Endodermal cell (in vitro differentiated cells): ENCODE measurements at regions not wholly inside any gene's neighbourhood (a gene's known extent, or its start where the extent isn't known, plus 50 kb on each side); places are given as distances from the start of the nearest gene placed in this dataset.

Experiments used
- DNase-seq: peaks from one replicate; pipeline ENCODE4 v3.0.0-alpha.2; 2017
- H3K27ac ChIP-seq: 2 replicates; pipeline ENCODE4 v1.5.1; 2013; ENCODE audit warnings: mild to moderate bottlenecking, low read depth, low read length, moderate library complexity
- H3K27me3 ChIP-seq: 2 replicates; pipeline ENCODE4 v1.6.1; 2013; ENCODE audit warnings: mild to moderate bottlenecking, low read length, moderate library complexity; ENCODE audit not compliant: insufficient read depth, control insufficient read depth, poor library complexity, severe bottlenecking
- H3K36me3 ChIP-seq: 2 replicates; pipeline ENCODE4 v1.7.0; 2013; ENCODE audit warnings: mild to moderate bottlenecking, low read length, moderate library complexity; ENCODE audit not compliant: control insufficient read depth, insufficient read depth
- H3K4me1 ChIP-seq: one replicate; pipeline ENCODE4 v1.7.0; 2013; ENCODE audit warnings: low read length; ENCODE audit not compliant: control insufficient read depth, insufficient read depth
- H3K4me3 ChIP-seq: 2 replicates; pipeline ENCODE4 v1.5.1; 2013; ENCODE audit warnings: mild to moderate bottlenecking, low read length, moderate library complexity
- H3K9ac ChIP-seq: 2 replicates; pipeline ENCODE4 v1.6.1; 2013; ENCODE audit warnings: mild to moderate bottlenecking, low read length, moderate library complexity; ENCODE audit not compliant: poor library complexity, severe bottlenecking; ENCODE audit errors: extremely low read depth
- H3K9me3 ChIP-seq: 2 replicates; pipeline ENCODE4 v1.6.1; 2013; ENCODE audit warnings: mild to moderate bottlenecking, low read length, moderate library complexity; ENCODE audit not compliant: control insufficient read depth
- H3K27ac Mint-ChIP-seq: 2 replicates; pipeline ENCODE4 v1.8.0; 2020; ENCODE audit warnings: mixed read lengths
- H3K27me3 Mint-ChIP-seq: 2 replicates; pipeline ENCODE4 v1.8.0; 2021; ENCODE audit warnings: mild to moderate bottlenecking, mixed read lengths; ENCODE audit not compliant: insufficient read depth
- H3K36me3 Mint-ChIP-seq: 2 replicates; pipeline ENCODE4 v1.8.0; 2020; ENCODE audit warnings: low read depth, mixed read lengths
- H3K4me1 Mint-ChIP-seq: 2 replicates; pipeline ENCODE4 v1.8.0; 2020; ENCODE audit warnings: mixed read lengths
- H3K4me3 Mint-ChIP-seq: 2 replicates; pipeline ENCODE4 v1.8.0; 2020; ENCODE audit warnings: mild to moderate bottlenecking, moderate library complexity, mixed read lengths
- H3K9me3 Mint-ChIP-seq: 2 replicates; pipeline ENCODE4 v1.8.0; 2020; ENCODE audit warnings: mild to moderate bottlenecking, mixed read lengths
- WGBS, 2 experiments: methylation state at CpG; one replicate each; pipeline versions ENCODE4 v1.1.5 to v1.1.7; 2013; ENCODE audit warnings: missing lambda C conversion rate in 2 of 2, mixed read lengths in 1 of 2; ENCODE audit not compliant: insufficient coverage in 1 of 2, insufficient read length in 1 of 2; 5-methylcytosine and 5-hydroxymethylcytosine counted together
- TF ChIP-seq, protein P1 (sequence below): fragments of 200-600 bp; sonication (generic); conservative IDR thresholded peaks from 2 replicates; pipeline ENCODE4 v1.5.0; 2021; ENCODE audit warnings: antibody characterized with exemption, mild to moderate bottlenecking

DNA sequence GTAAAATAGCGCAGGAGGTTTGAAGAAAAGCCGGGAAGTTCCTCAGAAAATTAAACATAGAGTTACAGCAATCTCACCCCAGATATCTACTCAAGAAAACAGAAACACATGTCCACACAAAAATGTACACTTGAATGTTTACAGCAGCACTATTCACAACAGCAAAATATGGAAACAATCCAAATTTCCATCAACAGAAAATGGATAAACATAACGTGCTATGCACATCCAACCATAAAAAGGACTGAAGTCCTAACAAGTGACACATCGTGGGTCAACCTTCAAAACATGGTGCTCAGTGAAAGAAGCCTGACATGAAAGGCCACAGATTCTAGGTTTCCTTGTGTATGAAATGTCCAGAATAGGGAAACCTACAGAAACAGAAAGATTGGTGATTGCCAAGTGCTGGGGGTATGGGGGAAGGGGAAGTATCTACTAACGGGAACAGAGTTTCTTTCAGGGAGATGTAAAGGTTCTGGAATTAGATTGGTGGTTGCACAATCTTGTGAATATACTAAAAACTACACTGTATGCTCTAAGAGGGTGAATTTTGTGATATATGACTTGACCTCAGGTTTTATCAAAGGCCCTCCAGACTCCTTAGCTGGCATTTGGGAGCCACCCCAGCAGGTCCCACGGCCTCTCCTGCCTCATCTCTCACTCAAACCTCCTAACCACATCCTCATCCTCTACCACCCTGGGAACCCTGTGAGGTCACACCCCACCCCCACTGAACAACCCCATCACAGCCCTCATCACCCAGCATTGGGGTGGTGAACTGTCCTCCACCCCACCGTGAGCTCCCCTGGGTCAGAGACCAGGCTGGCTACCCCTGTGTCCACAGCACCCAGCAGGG is 69.2 kb upstream of the PRR5 start:
- no peaks in the 10 kb centered on the region for H3K9me3 Mint-ChIP-seq
- no peak overlapping the region for H3K4me3 Mint-ChIP-seq
- no peak overlapping the region for H3K27ac Mint-ChIP-seq
- H3K27ac ChIP-seq: no peak overlapping the region
- 87% methylated on average over 6 to 7 of the region's 7 CpGs for WGBS, 2 experiments
- peaks cover 16% of the 10 kb centered on the region for H3K27me3 ChIP-seq
- H3K36me3 ChIP-seq: no peaks in the 10 kb centered on the region
- H3K9ac ChIP-seq: no peak overlapping the region
- no peaks in the 10 kb centered on the region for H3K36me3 Mint-ChIP-seq
- H3K4me1 ChIP-seq: no peaks in the 10 kb centered on the region
- no peaks in the 10 kb centered on the region for H3K9me3 ChIP-seq
- H3K27me3 Mint-ChIP-seq: peaks cover 38% of the 10 kb centered on the region
- no peaks in the 10 kb centered on the region for H3K4me1 Mint-ChIP-seq
- no peak overlapping the region for H3K4me3 ChIP-seq
- no peak for DNase-seq
- TF ChIP-seq, protein P1, sequence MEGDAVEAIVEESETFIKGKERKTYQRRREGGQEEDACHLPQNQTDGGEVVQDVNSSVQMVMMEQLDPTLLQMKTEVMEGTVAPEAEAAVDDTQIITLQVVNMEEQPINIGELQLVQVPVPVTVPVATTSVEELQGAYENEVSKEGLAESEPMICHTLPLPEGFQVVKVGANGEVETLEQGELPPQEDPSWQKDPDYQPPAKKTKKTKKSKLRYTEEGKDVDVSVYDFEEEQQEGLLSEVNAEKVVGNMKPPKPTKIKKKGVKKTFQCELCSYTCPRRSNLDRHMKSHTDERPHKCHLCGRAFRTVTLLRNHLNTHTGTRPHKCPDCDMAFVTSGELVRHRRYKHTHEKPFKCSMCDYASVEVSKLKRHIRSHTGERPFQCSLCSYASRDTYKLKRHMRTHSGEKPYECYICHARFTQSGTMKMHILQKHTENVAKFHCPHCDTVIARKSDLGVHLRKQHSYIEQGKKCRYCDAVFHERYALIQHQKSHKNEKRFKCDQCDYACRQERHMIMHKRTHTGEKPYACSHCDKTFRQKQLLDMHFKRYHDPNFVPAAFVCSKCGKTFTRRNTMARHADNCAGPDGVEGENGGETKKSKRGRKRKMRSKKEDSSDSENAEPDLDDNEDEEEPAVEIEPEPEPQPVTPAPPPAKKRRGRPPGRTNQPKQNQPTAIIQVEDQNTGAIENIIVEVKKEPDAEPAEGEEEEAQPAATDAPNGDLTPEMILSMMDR: no peak

DNA sequence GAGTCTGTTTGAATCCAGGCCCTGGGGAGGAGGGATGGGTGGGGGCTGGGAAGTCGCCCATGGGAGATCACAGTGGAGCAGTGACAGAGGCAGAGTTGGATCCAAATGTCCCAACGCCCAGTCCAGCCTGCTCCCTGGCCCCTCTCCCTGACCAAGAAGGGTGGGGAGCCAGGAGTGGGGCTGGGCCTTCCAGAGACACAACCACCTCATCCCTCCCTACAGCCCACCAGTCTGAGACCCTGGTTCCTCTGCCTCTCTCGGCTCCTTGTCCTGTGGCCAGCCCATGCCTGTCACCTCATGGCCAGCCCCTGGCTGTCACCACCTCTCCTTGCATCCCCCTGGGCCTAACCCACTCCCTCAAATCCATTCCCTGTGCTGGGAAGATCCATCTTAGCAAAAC is 71.2 kb upstream of the PRR5 start:
- H3K4me1 ChIP-seq: no peaks in the 10 kb centered on the region
- H3K9me3 ChIP-seq: no peaks in the 10 kb centered on the region
- 91 to 100% methylated on average over 1 to 3 of the region's 3 CpGs for WGBS, 2 experiments
- TF ChIP-seq, protein P1: no peak
- H3K4me1 Mint-ChIP-seq: peaks cover 6% of the 10 kb centered on the region
- H3K9ac ChIP-seq: no peak overlapping the region
- no peak overlapping the region for H3K4me3 ChIP-seq
- H3K9me3 Mint-ChIP-seq: no peaks in the 10 kb centered on the region
- H3K27ac ChIP-seq: no peak overlapping the region
- H3K27ac Mint-ChIP-seq: no peak overlapping the region
- peaks cover 56% of the 10 kb centered on the region for H3K27me3 Mint-ChIP-seq
- no peak for DNase-seq
- peaks cover 16% of the 10 kb centered on the region for H3K27me3 ChIP-seq
- no peaks in the 10 kb centered on the region for H3K36me3 Mint-ChIP-seq
- no peaks in the 10 kb centered on the region for H3K36me3 ChIP-seq
- H3K4me3 Mint-ChIP-seq: no peak overlapping the region

- Mint-ChIP-seq H3K4me1 (peaks cover 6% of the 10 kb centered on the region), H3K36me3 (no peaks in the 10 kb centered on the region), H3K27me3 (peaks cover 66% of the 10 kb centered on the region), H3K9me3 (no peaks in the 10 kb centered on the region), H3K4me3 (no peak overlapping the region), H3K27ac (no peak overlapping the region)
- H3K27me3 ChIP-seq: peaks cover 16% of the 10 kb centered on the region
- TF ChIP-seq, protein P1: no peak
- H3K36me3 ChIP-seq: no peaks in the 10 kb centered on the region
- H3K27ac ChIP-seq: no peak overlapping the region
- WGBS, 2 experiments: 81 to 97% methylated on average over 4 to 9 of the region's 9 CpGs
- no peaks in the 10 kb centered on the region for H3K9me3 ChIP-seq
- peaks cover 3% of the 10 kb centered on the region for H3K4me1 ChIP-seq
- H3K4me3 ChIP-seq: no peak overlapping the region
- H3K9ac ChIP-seq: no peak overlapping the region
- no peak for DNase-seq
Measured at GRCh38 chr22:44628835-44629234, 73.2 kb upstream of the PRR5 start.
